ENCODE measurements at regions not wholly inside any gene's neighbourhood (a gene's known extent, or its start where the extent isn't known, plus 50 kb on each side); places are given as distances from the start of the nearest gene placed in this dataset.

- Histone ChIP-seq H3K4me3 (no peak overlapping the region), H3K4me1 (no peaks in the 10 kb centered on the region), H3K27ac (no peak overlapping the region), H3K9me3 (no peaks in the 10 kb centered on the region), H3K27me3 (no peaks in the 10 kb centered on the region), H3K36me3 (no peaks in the 10 kb centered on the region)
- TF ChIP-seq POLR2A (IDR thresholded peaks at IDR 0.05) (no peak), CTCF (IDR thresholded peaks at IDR 0.05 in 4 of 5, conservative IDR thresholded peaks at IDR 0.05 in 1 of 5) (no peak)
- in situ Hi-C loops (cut with MboI; ENCODE audit: low sequenced_read_pairs in 4 of 4), result no loop called here
- DNase-seq (no peak), ATAC-seq (no peak)
- intact Hi-C loops (cut with DNase I; ENCODE audit: low total_unique reads), result no loop called here
Observed at GRCh38 chr6:47114460-47114859, 72.3 kb upstream of the ADGRF1 start.

- ATAC-seq (no peak), DNase-seq (no peak)
- intact Hi-C loops (cut with DNase I; ENCODE audit: low total_unique reads), result no loop called here
- Histone ChIP-seq H3K4me3 (no peak overlapping the region), H3K9me3 (no peaks in the 10 kb centered on the region), H3K27me3 (no peaks in the 10 kb centered on the region), H3K4me1 (no peaks in the 10 kb centered on the region), H3K27ac (no peak overlapping the region), H3K36me3 (no peaks in the 10 kb centered on the region)
- in situ Hi-C loops (cut with MboI; ENCODE audit: low sequenced_read_pairs in 4 of 4), result no loop called here
- TF ChIP-seq CTCF (IDR thresholded peaks at IDR 0.05 in 4 of 5, conservative IDR thresholded peaks at IDR 0.05 in 1 of 5) (no peak), POLR2A (IDR thresholded peaks at IDR 0.05) (no peak)
Observed at GRCh38 chr6:47112317-47112716, 70.2 kb upstream of the ADGRF1 start.

GRCh38 chr6:47111685-47112084 lies 69.6 kb upstream of the ADGRF1 start:
- H3K27me3 ChIP-seq, result no peaks in the 10 kb centered on the region
- H3K36me3 ChIP-seq, result no peaks in the 10 kb centered on the region
- no peak overlapping the region for H3K4me3 ChIP-seq
- ATAC-seq (no peak), DNase-seq (no peak)
- no peak overlapping the region for H3K27ac ChIP-seq
- TF ChIP-seq POLR2A (IDR thresholded peaks at IDR 0.05) (no peak), CTCF (IDR thresholded peaks at IDR 0.05 in 4 of 5, conservative IDR thresholded peaks at IDR 0.05 in 1 of 5) (no peak)
- H3K9me3 ChIP-seq, result no peaks in the 10 kb centered on the region
- no peaks in the 10 kb centered on the region for H3K4me1 ChIP-seq
- in situ Hi-C loops (cut with MboI; ENCODE audit: low sequenced_read_pairs in 4 of 4) (no loop called here), intact Hi-C loops (cut with DNase I; ENCODE audit: low total_unique reads) (no loop called here)

- no peak overlapping the region for H3K27ac ChIP-seq
- H3K4me3 ChIP-seq, result no peak overlapping the region
- no peaks in the 10 kb centered on the region for H3K27me3 ChIP-seq
- in situ Hi-C loops (cut with MboI; ENCODE audit: low sequenced_read_pairs in 4 of 4) (loop anchor here in 1 of 4 donors (10.0 kb wide), 1 partner anchor 196 kb away; the partner anchor contains the start of gene TNFRSF21), intact Hi-C loops (cut with DNase I; ENCODE audit: low total_unique reads) (no loop called here)
- no peaks in the 10 kb centered on the region for H3K36me3 ChIP-seq
- DNase-seq, result no peak
- ATAC-seq, result no peak
- no peaks in the 10 kb centered on the region for H3K9me3 ChIP-seq
- TF ChIP-seq CTCF (IDR thresholded peaks at IDR 0.05 in 4 of 5, conservative IDR thresholded peaks at IDR 0.05 in 1 of 5), result no peak
- TF ChIP-seq POLR2A (IDR thresholded peaks at IDR 0.05), result no peak
- H3K4me1 ChIP-seq, result no peaks in the 10 kb centered on the region
Observed at GRCh38 chr6:47109281-47109680, 67.1 kb upstream of the ADGRF1 start.

- no peaks in the 10 kb centered on the region for H3K9me3 ChIP-seq
- H3K4me1 ChIP-seq, result no peaks in the 10 kb centered on the region
- no peak for ATAC-seq
- H3K36me3 ChIP-seq, result no peaks in the 10 kb centered on the region
- in situ Hi-C loops (cut with MboI; ENCODE audit: low sequenced_read_pairs in 4 of 4) (loop anchor here in 1 of 4 donors (10.0 kb wide), 1 partner anchor 198 kb away; the partner anchor contains the start of gene TNFRSF21), intact Hi-C loops (cut with DNase I; ENCODE audit: low total_unique reads) (no loop called here)
- no peak overlapping the region for H3K4me3 ChIP-seq
- no peak overlapping the region for H3K27ac ChIP-seq
- no peaks in the 10 kb centered on the region for H3K27me3 ChIP-seq
- DNase-seq, result no peak
- no peak for TF ChIP-seq CTCF (IDR thresholded peaks at IDR 0.05 in 4 of 5, conservative IDR thresholded peaks at IDR 0.05 in 1 of 5)
- no peak for TF ChIP-seq POLR2A (IDR thresholded peaks at IDR 0.05)
Observed at GRCh38 chr6:47106721-47107197, 64.6 kb upstream of the ADGRF1 start.
